Body of pancreas (tissue), 4 donors: ENCODE measurements at regions not wholly inside any gene's neighbourhood (a gene's known extent, or its start where the extent isn't known, plus 50 kb on each side); places are given as distances from the start of the nearest gene placed in this dataset.

ENCODE experiments used
- ATAC-seq: fragments of 150-250 bp; one replicate; pipeline ENCODE4 v1.9.1; 2016
- DNase-seq, 4 donors: peaks; one replicate each; pipeline ENCODE4 v3.0.0-alpha.2; 2019
- H3K27ac ChIP-seq, 4 donors: fragments of 200-600 bp; sonication (generic); 1 replicate in 3 of 4; 2 replicates in 1 of 4; pipeline versions ENCODE4 v1.5.1 to v1.6.1; 2016 to 2019; ENCODE audit warnings: mild to moderate bottlenecking in 1 of 4, mixed read lengths in 1 of 4, moderate library complexity in 1 of 4
- H3K27me3 ChIP-seq, 2 donors: fragments of 200-600 bp; sonication (generic); one replicate each; pipeline ENCODE4 v1.6.0; 2016; ENCODE audit warnings: mild to moderate bottlenecking in 1 of 2
- H3K36me3 ChIP-seq, 2 donors: fragments of 200-600 bp; sonication (generic); replicated peaks in 1 of 2; 2 replicates each; pipeline ENCODE4 v1.5.1; 2016; ENCODE audit warnings: low read depth in 2 of 2; ENCODE audit not compliant: insufficient read depth in 1 of 2
- H3K4me1 ChIP-seq: fragments of 200-600 bp; sonication (generic); one replicate; pipeline ENCODE4 v1.6.0; 2016
- H3K4me3 ChIP-seq, 2 donors: fragments of 200-600 bp; sonication (generic); 1 replicate in 1 of 2; 2 replicates in 1 of 2; pipeline ENCODE4 v1.5.1; 2016 to 2019
- H3K9me3 ChIP-seq, 3 donors: fragments of 200-600 bp; sonication (generic); 1 replicate in 2 of 3; 2 replicates in 1 of 3; pipeline ENCODE4 v1.5.1; 2016
- CTCF ChIP-seq, 7 experiments: fragments of 450-650 bp in 4 of 7; fragments of 200-600 bp in 3 of 7; sonication (generic) in 3 of 7; IDR thresholded peaks; one replicate each; pipeline ENCODE4 v1.5.1; 2016 to 2019; ENCODE audit warnings: antibody characterized with exemption in 7 of 7
- POLR2A ChIP-seq, 3 donors: fragments of 450-650 bp; IDR thresholded peaks; one replicate each; pipeline ENCODE4 v1.6.1; 2016; ENCODE audit warnings: antibody characterized with exemption in 3 of 3, mild to moderate bottlenecking in 2 of 3
- whole genome bisulfite sequencing, 2 donors: methylation state at CpG; one replicate each; pipeline ENCODE4 v1.1.5; 2017; 5-methylcytosine and 5-hydroxymethylcytosine counted together
- intact Hi-C: fragments of 100-400 bp; cut with DNase I; formaldehyde crosslinking; loops from one replicate; pipeline ENCODE4 v1.15.1; 2023

- H3K4me3 ChIP-seq = no peak overlapping the region
- H3K4me1 ChIP-seq = no peaks in the 10 kb centered on the region
- WGBS, 2 donors = 47 to 59% methylated on average over 2 of the region's 2 CpGs
- no peak for ATAC-seq
- H3K36me3 ChIP-seq = no peaks in the 10 kb centered on the region
- no peak for DNase-seq
- no peak for TF ChIP-seq CTCF (IDR thresholded peaks at IDR 0.05)
- no peak for TF ChIP-seq POLR2A (IDR thresholded peaks at IDR 0.05)
- no peaks in the 10 kb centered on the region for H3K27me3 ChIP-seq
- H3K9me3 ChIP-seq = no peaks in the 10 kb centered on the region
- intact Hi-C loops = no loop called here
- no peak overlapping the region for H3K27ac ChIP-seq
These were observed 604.6 kb upstream of the IMPG1 start for GRCh38 chr6:76677017-76677416.

- H3K27ac ChIP-seq = no peak overlapping the region
- H3K36me3 ChIP-seq = no peaks in the 10 kb centered on the region
- DNase-seq (no peak), ATAC-seq (no peak)
- no peaks in the 10 kb centered on the region for H3K27me3 ChIP-seq
- TF ChIP-seq POLR2A (IDR thresholded peaks at IDR 0.05) (no peak), CTCF (IDR thresholded peaks at IDR 0.05) (no peak)
- no peak overlapping the region for H3K4me3 ChIP-seq
- H3K4me1 ChIP-seq = peaks cover 11% of the 10 kb centered on the region
- intact Hi-C loops = no loop called here
- WGBS, 2 donors = 69 to 79% methylated on average over 4 of the region's 4 CpGs
- no peaks in the 10 kb centered on the region for H3K9me3 ChIP-seq
These were observed 599.3 kb upstream of the IMPG1 start for GRCh38 chr6:76671751-76672150.

- intact Hi-C loops = no loop called here
- 96% methylated on average over 1 of the region's 1 CpG for WGBS, 2 donors
These were observed 571.8 kb upstream of the IMPG1 start for GRCh38 chr6:76644231-76644630.

GRCh38 chr6:76639941-76640340 is 567.5 kb upstream of the IMPG1 start:
- intact Hi-C loops = no loop called here
- H3K36me3 ChIP-seq = no peaks in the 10 kb centered on the region
- TF ChIP-seq POLR2A (IDR thresholded peaks at IDR 0.05) (no peak), CTCF (IDR thresholded peaks at IDR 0.05) (no peak)
- H3K27ac ChIP-seq = no peak overlapping the region
- WGBS, 2 donors = 48 to 71% methylated on average over 1 of the region's 1 CpG
- no peaks in the 10 kb centered on the region for H3K4me1 ChIP-seq
- DNase-seq (no peak), ATAC-seq (no peak)
- H3K27me3 ChIP-seq = no peaks in the 10 kb centered on the region
- H3K4me3 ChIP-seq = no peak overlapping the region
- H3K9me3 ChIP-seq = no peaks in the 10 kb centered on the region

More at GRCh38 chr6:76644231-76644630, 571.8 kb upstream of the IMPG1 start:
- H3K4me3 ChIP-seq = no peak overlapping the region
- DNase-seq (no peak), ATAC-seq (no peak)
- no peaks in the 10 kb centered on the region for H3K36me3 ChIP-seq
- H3K27me3 ChIP-seq = no peaks in the 10 kb centered on the region
- TF ChIP-seq CTCF (IDR thresholded peaks at IDR 0.05) (no peak), POLR2A (IDR thresholded peaks at IDR 0.05) (no peak)
- H3K4me1 ChIP-seq = no peaks in the 10 kb centered on the region
- H3K27ac ChIP-seq = no peak overlapping the region
- H3K9me3 ChIP-seq = no peaks in the 10 kb centered on the region

GRCh38 chr6:76634695-76635094 is 562.2 kb upstream of the IMPG1 start:
- H3K4me3 ChIP-seq = no peak overlapping the region
- no peaks in the 10 kb centered on the region for H3K9me3 ChIP-seq
- H3K27ac ChIP-seq = no peak overlapping the region
- ATAC-seq = no peak
- no peaks in the 10 kb centered on the region for H3K36me3 ChIP-seq
- no peaks in the 10 kb centered on the region for H3K27me3 ChIP-seq
- intact Hi-C loops = no loop called here
- no peaks in the 10 kb centered on the region for H3K4me1 ChIP-seq
- no peak for DNase-seq
- TF ChIP-seq POLR2A (IDR thresholded peaks at IDR 0.05) (no peak), CTCF (IDR thresholded peaks at IDR 0.05) (no peak)
